T-helper 1 cell treated with Interleukin-12 subunit alpha and Interleukin-12 subunit beta and Interleukin-4 antibody, amounts not matched to agents 30 μg/mL and 1 μg/mL, for 36 hours (primary cell): ENCODE measurements at regions not wholly inside any gene's neighbourhood (a gene's known extent, or its start where the extent isn't known, plus 50 kb on each side); places are given as distances from the start of the nearest gene placed in this dataset.

ENCODE experiments used
- H3K27ac Mint-ChIP-seq: one replicate; pipeline ENCODE4 v1.8.0; 2021; ENCODE audit warnings: mild to moderate bottlenecking, mixed read lengths
- H3K27me3 Mint-ChIP-seq: one replicate; pipeline ENCODE4 v1.8.0; 2021; ENCODE audit warnings: low read depth, mixed read lengths
- H3K36me3 Mint-ChIP-seq: one replicate; pipeline ENCODE4 v1.8.0; 2021; ENCODE audit warnings: low read depth, mixed read lengths
- H3K4me1 Mint-ChIP-seq: one replicate; pipeline ENCODE4 v1.8.0; 2021; ENCODE audit warnings: low read depth, mixed read lengths
- H3K4me3 Mint-ChIP-seq: one replicate; pipeline ENCODE4 v1.8.0; 2021; ENCODE audit warnings: mild to moderate bottlenecking, moderate library complexity, mixed read lengths
- H3K9me3 Mint-ChIP-seq: one replicate; pipeline ENCODE4 v1.8.0; 2021; ENCODE audit warnings: mixed read lengths

GRCh38 chr6:144756469-144756868 lies 471.3 kb downstream of the UTRN start:
- H3K27ac Mint-ChIP-seq, result no peak overlapping the region
- peaks cover 14% of the 10 kb centered on the region for H3K36me3 Mint-ChIP-seq
- H3K9me3 Mint-ChIP-seq, result no peaks in the 10 kb centered on the region
- no peaks in the 10 kb centered on the region for H3K27me3 Mint-ChIP-seq
- no peaks in the 10 kb centered on the region for H3K4me1 Mint-ChIP-seq
- no peak overlapping the region for H3K4me3 Mint-ChIP-seq

GRCh38 chr6:144757299-144757698 lies 472.2 kb downstream of the UTRN start:
- peaks cover 12% of the 10 kb centered on the region for H3K36me3 Mint-ChIP-seq
- no peaks in the 10 kb centered on the region for H3K27me3 Mint-ChIP-seq
- no peaks in the 10 kb centered on the region for H3K4me1 Mint-ChIP-seq
- no peaks in the 10 kb centered on the region for H3K9me3 Mint-ChIP-seq
- H3K27ac Mint-ChIP-seq, result no peak overlapping the region
- H3K4me3 Mint-ChIP-seq, result no peak overlapping the region

GRCh38 chr6:144757730-144758129 lies 472.6 kb downstream of the UTRN start:
- Mint-ChIP-seq H3K27me3 (no peaks in the 10 kb centered on the region), H3K4me3 (no peak overlapping the region), H3K9me3 (no peaks in the 10 kb centered on the region), H3K36me3 (peaks cover 11% of the 10 kb centered on the region), H3K27ac (no peak overlapping the region), H3K4me1 (no peaks in the 10 kb centered on the region)

- no peak overlapping the region for H3K27ac Mint-ChIP-seq
- no peaks in the 10 kb centered on the region for H3K27me3 Mint-ChIP-seq
- H3K9me3 Mint-ChIP-seq, result no peaks in the 10 kb centered on the region
- no peaks in the 10 kb centered on the region for H3K4me1 Mint-ChIP-seq
- H3K4me3 Mint-ChIP-seq, result no peak overlapping the region
- peaks cover 13% of the 10 kb centered on the region for H3K36me3 Mint-ChIP-seq
Observed at GRCh38 chr6:144758602-144759001, 473.5 kb downstream of the UTRN start.

GRCh38 chr6:144762469-144762868 lies 477.3 kb downstream of the UTRN start:
- H3K4me3 Mint-ChIP-seq, result no peak overlapping the region
- H3K36me3 Mint-ChIP-seq, result peaks cover 11% of the 10 kb centered on the region
- no peaks in the 10 kb centered on the region for H3K27me3 Mint-ChIP-seq
- no peaks in the 10 kb centered on the region for H3K9me3 Mint-ChIP-seq
- H3K4me1 Mint-ChIP-seq, result peaks cover 2% of the 10 kb centered on the region
- H3K27ac Mint-ChIP-seq, result no peak overlapping the region

- H3K4me1 Mint-ChIP-seq, result peaks cover 4% of the 10 kb centered on the region
- no peak overlapping the region for H3K27ac Mint-ChIP-seq
- no peaks in the 10 kb centered on the region for H3K27me3 Mint-ChIP-seq
- peaks cover 4% of the 10 kb centered on the region for H3K36me3 Mint-ChIP-seq
- H3K9me3 Mint-ChIP-seq, result no peaks in the 10 kb centered on the region
- no peak overlapping the region for H3K4me3 Mint-ChIP-seq
Observed at GRCh38 chr6:144767051-144767450, 481.9 kb downstream of the UTRN start.

- peaks cover 4% of the 10 kb centered on the region for H3K4me1 Mint-ChIP-seq
- H3K4me3 Mint-ChIP-seq, result no peak overlapping the region
- peaks cover 6% of the 10 kb centered on the region for H3K36me3 Mint-ChIP-seq
- no peaks in the 10 kb centered on the region for H3K9me3 Mint-ChIP-seq
- no peaks in the 10 kb centered on the region for H3K27me3 Mint-ChIP-seq
- no peak overlapping the region for H3K27ac Mint-ChIP-seq
Observed at GRCh38 chr6:144768551-144769075, 483.5 kb downstream of the UTRN start.

GRCh38 chr6:144769142-144769541 lies 484.0 kb downstream of the UTRN start:
- Mint-ChIP-seq H3K27me3 (no peaks in the 10 kb centered on the region), H3K4me1 (peaks cover 4% of the 10 kb centered on the region), H3K36me3 (peaks cover 11% of the 10 kb centered on the region), H3K9me3 (no peaks in the 10 kb centered on the region), H3K4me3 (no peak overlapping the region), H3K27ac (no peak overlapping the region)

- Mint-ChIP-seq H3K36me3 (peaks cover 45% of the 10 kb centered on the region), H3K9me3 (no peaks in the 10 kb centered on the region), H3K27me3 (no peaks in the 10 kb centered on the region), H3K4me3 (no peak overlapping the region), H3K27ac (no peak overlapping the region), H3K4me1 (peaks cover 10% of the 10 kb centered on the region)
Observed at GRCh38 chr6:144776031-144776819, 491.1 kb downstream of the UTRN start.

- peaks cover 49% of the 10 kb centered on the region for H3K36me3 Mint-ChIP-seq
Observed at GRCh38 chr6:144777249-144777648, 492.1 kb downstream of the UTRN start.

GRCh38 chr6:144778056-144778455 lies 492.9 kb downstream of the UTRN start:
- Mint-ChIP-seq H3K36me3 (peaks cover 48% of the 10 kb centered on the region), H3K4me3 (no peak overlapping the region), H3K27ac (no peak overlapping the region), H3K4me1 (peaks cover 10% of the 10 kb centered on the region), H3K9me3 (no peaks in the 10 kb centered on the region), H3K27me3 (no peaks in the 10 kb centered on the region)

More at GRCh38 chr6:144777249-144777648, 492.1 kb downstream of the UTRN start:
- Mint-ChIP-seq H3K4me3 (no peak overlapping the region), H3K9me3 (no peaks in the 10 kb centered on the region), H3K27ac (no peak overlapping the region), H3K4me1 (peaks cover 10% of the 10 kb centered on the region), H3K27me3 (no peaks in the 10 kb centered on the region)

GRCh38 chr6:144778773-144779492 lies 493.8 kb downstream of the UTRN start:
- no peak overlapping the region for H3K27ac Mint-ChIP-seq
- H3K4me1 Mint-ChIP-seq, result peaks cover 10% of the 10 kb centered on the region
- H3K36me3 Mint-ChIP-seq, result peaks cover 42% of the 10 kb centered on the region
- no peaks in the 10 kb centered on the region for H3K9me3 Mint-ChIP-seq
- no peaks in the 10 kb centered on the region for H3K27me3 Mint-ChIP-seq
- H3K4me3 Mint-ChIP-seq, result no peak overlapping the region

- Mint-ChIP-seq H3K9me3 (no peaks in the 10 kb centered on the region), H3K4me3 (no peak overlapping the region), H3K36me3 (peaks cover 24% of the 10 kb centered on the region), H3K27ac (no peak overlapping the region), H3K27me3 (no peaks in the 10 kb centered on the region), H3K4me1 (peaks cover 6% of the 10 kb centered on the region)
Observed at GRCh38 chr6:144781836-144782235, 496.7 kb downstream of the UTRN start.

- no peak overlapping the region for H3K4me3 Mint-ChIP-seq
- H3K4me1 Mint-ChIP-seq, result peaks cover 6% of the 10 kb centered on the region
- H3K27me3 Mint-ChIP-seq, result no peaks in the 10 kb centered on the region
- no peak overlapping the region for H3K27ac Mint-ChIP-seq
- H3K36me3 Mint-ChIP-seq, result peaks cover 20% of the 10 kb centered on the region
- H3K9me3 Mint-ChIP-seq, result no peaks in the 10 kb centered on the region
Observed at GRCh38 chr6:144782634-144783033, 497.5 kb downstream of the UTRN start.

GRCh38 chr6:144785056-144785455 lies 499.9 kb downstream of the UTRN start:
- Mint-ChIP-seq H3K36me3 (peaks cover 19% of the 10 kb centered on the region), H3K27ac (no peak overlapping the region)

More at GRCh38 chr6:144785056-144785455, 499.9 kb downstream of the UTRN start:
- no peaks in the 10 kb centered on the region for H3K9me3 Mint-ChIP-seq
- no peaks in the 10 kb centered on the region for H3K4me1 Mint-ChIP-seq
- H3K27me3 Mint-ChIP-seq, result no peaks in the 10 kb centered on the region
- H3K4me3 Mint-ChIP-seq, result no peak overlapping the region
